Neuronal stem cell (in vitro differentiated cells): ENCODE measurements at regions not wholly inside any gene's neighbourhood (a gene's known extent, or its start where the extent isn't known, plus 50 kb on each side); places are given as distances from the start of the nearest gene placed in this dataset.
"Not testable (repeated sequence)": the region's sequence is repeated elsewhere in the genome, so short reads cannot be mapped to it uniquely, and the experiment has no call there.

Experiments
- DNase-seq: peaks from one replicate; pipeline ENCODE4 v3.0.0-alpha.2; 2013; ENCODE audit warnings: low spot score
- H2AFZ ChIP-seq: one replicate; pipeline ENCODE4 v1.6.1; 2013; ENCODE audit warnings: mild to moderate bottlenecking, low read length, inconsistent platforms
- H2AK5ac ChIP-seq: 2 replicates; pipeline ENCODE4 v1.6.1; 2013; ENCODE audit warnings: low read depth, mild to moderate bottlenecking, inconsistent platforms, low read length, moderate library complexity, mixed read lengths
- H2BK120ac ChIP-seq: 2 replicates; pipeline ENCODE4 v1.6.1; 2013; ENCODE audit warnings: low read depth, mild to moderate bottlenecking, inconsistent platforms, low read length, moderate library complexity, mixed read lengths
- H2BK12ac ChIP-seq: one replicate; pipeline ENCODE4 v1.6.1; 2013; ENCODE audit warnings: low read length, inconsistent platforms
- H2BK15ac ChIP-seq: 2 replicates; pipeline ENCODE4 v1.6.1; 2013; ENCODE audit warnings: mild to moderate bottlenecking, low read length, inconsistent platforms, mixed read lengths
- H2BK5ac ChIP-seq: one replicate; pipeline ENCODE4 v1.6.1; 2013; ENCODE audit warnings: inconsistent platforms, mild to moderate bottlenecking, low read length, moderate library complexity
- H3K14ac ChIP-seq: one replicate; pipeline ENCODE4 v1.6.1; 2013; ENCODE audit warnings: low read length, inconsistent platforms
- H3K18ac ChIP-seq: 2 replicates; pipeline ENCODE4 v1.6.1; 2013; ENCODE audit warnings: low read length, inconsistent platforms
- H3K23ac ChIP-seq: 2 replicates; pipeline ENCODE4 v1.6.1; 2013; ENCODE audit warnings: low read depth, mild to moderate bottlenecking, mixed read lengths, low read length, inconsistent platforms; ENCODE audit not compliant: poor library complexity
- H3K27ac ChIP-seq: replicated peaks from 3 replicates; pipeline ENCODE4 v1.5.1; 2013; ENCODE audit warnings: low read length, inconsistent platforms
- H3K27me3 ChIP-seq, 3 experiments: 2 replicates each; pipeline ENCODE4 v1.6.1; 2013; ENCODE audit warnings: low read length in 3 of 3, mild to moderate bottlenecking in 2 of 3, inconsistent platforms in 1 of 3, low read depth in 1 of 3, mixed read lengths in 1 of 3, moderate library complexity in 1 of 3; ENCODE audit not compliant: control insufficient read depth in 3 of 3, insufficient read depth in 3 of 3
- H3K36me3 ChIP-seq, 2 donors: replicated peaks in 1 of 2; 2 replicates each; pipeline ENCODE4 v1.6.1; 2013; ENCODE audit warnings: low read length in 2 of 2; ENCODE audit not compliant: control insufficient read depth in 2 of 2, insufficient read depth in 2 of 2
- H3K4ac ChIP-seq: 2 replicates; pipeline ENCODE4 v1.6.1; 2013; ENCODE audit warnings: inconsistent platforms, mild to moderate bottlenecking, low read length, moderate library complexity
- H3K4me1 ChIP-seq, 2 donors: 1 replicate in 1 of 2; 2 replicates in 1 of 2; pipeline ENCODE4 v1.6.1; 2013; ENCODE audit warnings: low read length in 2 of 2, low read depth in 1 of 2; ENCODE audit not compliant: control insufficient read depth in 2 of 2, insufficient read depth in 1 of 2
- H3K4me2 ChIP-seq: one replicate; pipeline ENCODE4 v1.6.1; 2013; ENCODE audit warnings: mild to moderate bottlenecking, low read length, inconsistent platforms; ENCODE audit not compliant: insufficient read depth, poor library complexity, severe bottlenecking
- H3K4me3 ChIP-seq, 2 donors: 2 replicates each; pipeline ENCODE4 v1.5.1; 2013; ENCODE audit warnings: low read length in 2 of 2, mild to moderate bottlenecking in 2 of 2, inconsistent platforms in 1 of 2, moderate library complexity in 1 of 2
- H3K79me1 ChIP-seq: one replicate; pipeline ENCODE4 v1.6.1; 2013; ENCODE audit warnings: low read depth, mild to moderate bottlenecking, inconsistent platforms, low read length, moderate library complexity
- H3K9ac ChIP-seq: one replicate; pipeline ENCODE4 v1.6.1; 2013; ENCODE audit warnings: mild to moderate bottlenecking, low read depth, low read length, inconsistent platforms; ENCODE audit not compliant: poor library complexity
- H3K9me3 ChIP-seq, 2 donors: replicated peaks in 1 of 2; 2 replicates each; pipeline versions ENCODE3 to v1.6.1; 2013; ENCODE audit warnings: low read length in 2 of 2, mild to moderate bottlenecking in 2 of 2, inconsistent platforms in 1 of 2, low read depth in 1 of 2, mixed read lengths in 1 of 2, moderate library complexity in 1 of 2; ENCODE audit not compliant: control insufficient read depth in 2 of 2, insufficient read depth in 1 of 2
- H4K8ac ChIP-seq: one replicate; pipeline ENCODE4 v1.6.1; 2013; ENCODE audit warnings: low read depth, mild to moderate bottlenecking, inconsistent platforms, low read length, moderate library complexity
- H4K91ac ChIP-seq: one replicate; pipeline ENCODE4 v1.6.1; 2013; ENCODE audit warnings: low read length, low read depth, mild to moderate bottlenecking, inconsistent platforms; ENCODE audit not compliant: poor library complexity
- WGBS, 2 donors: extraction: QIAGEN DNeasy Blood & Tissue Kit; methylation state at CpG; one replicate each; pipeline ENCODE4 v1.1.7; 2013; ENCODE audit warnings: missing lambda C conversion rate in 2 of 2, mixed read lengths in 1 of 2; ENCODE audit not compliant: insufficient read length in 2 of 2, insufficient replicate concordance in 1 of 2; ENCODE audit errors: extremely low coverage in 2 of 2; 5-methylcytosine and 5-hydroxymethylcytosine counted together

DNA sequence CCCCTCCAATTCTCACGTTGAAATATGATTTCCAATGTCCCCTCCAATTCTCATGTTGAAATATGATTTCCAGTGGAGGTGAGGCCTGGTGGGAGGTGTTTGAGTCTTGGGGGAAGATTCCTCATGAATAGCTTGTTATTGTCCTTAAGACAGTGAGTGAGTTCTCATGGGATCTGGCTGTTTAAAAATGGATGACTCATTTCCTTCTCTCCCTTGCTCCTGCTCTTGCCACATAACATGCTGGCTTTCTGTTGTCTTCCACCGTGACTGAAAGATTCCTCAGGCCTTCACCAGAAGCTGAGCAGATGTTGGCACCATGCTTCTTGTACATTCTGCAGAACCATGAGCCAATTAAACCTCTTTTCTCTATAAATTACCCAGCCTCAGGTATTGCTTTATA, 346.8 kb upstream of the TECRL start:
- Histone ChIP-seq H2BK120ac (no peak overlapping the region), H2AFZ (no peak overlapping the region), H3K4me1 (no peaks in the 10 kb centered on the region), H3K36me3 (no peaks in the 10 kb centered on the region), H3K4me3 (no peak overlapping the region), H3K4me2 (no peak overlapping the region), H2AK5ac (no peak overlapping the region), H3K27ac (no peak overlapping the region), H3K14ac (no peak overlapping the region), H3K9me3 (peaks cover 5 to 9% of the 10 kb centered on the region in 2 donors), H2BK15ac (no peak overlapping the region), H3K18ac (no peak overlapping the region), H3K4ac (no peak overlapping the region), H4K91ac (no peak overlapping the region), H3K79me1 (no peaks in the 10 kb centered on the region), H3K9ac (no peak overlapping the region), H3K27me3 (no peaks in the 10 kb centered on the region), H4K8ac (no peak overlapping the region), H2BK5ac (no peak overlapping the region), H3K23ac (no peak overlapping the region), H2BK12ac (no peak overlapping the region)
- WGBS, 2 donors = no CpG with 5 or more reads among the region's 2 CpGs
- DNase-seq = no peak

DNA sequence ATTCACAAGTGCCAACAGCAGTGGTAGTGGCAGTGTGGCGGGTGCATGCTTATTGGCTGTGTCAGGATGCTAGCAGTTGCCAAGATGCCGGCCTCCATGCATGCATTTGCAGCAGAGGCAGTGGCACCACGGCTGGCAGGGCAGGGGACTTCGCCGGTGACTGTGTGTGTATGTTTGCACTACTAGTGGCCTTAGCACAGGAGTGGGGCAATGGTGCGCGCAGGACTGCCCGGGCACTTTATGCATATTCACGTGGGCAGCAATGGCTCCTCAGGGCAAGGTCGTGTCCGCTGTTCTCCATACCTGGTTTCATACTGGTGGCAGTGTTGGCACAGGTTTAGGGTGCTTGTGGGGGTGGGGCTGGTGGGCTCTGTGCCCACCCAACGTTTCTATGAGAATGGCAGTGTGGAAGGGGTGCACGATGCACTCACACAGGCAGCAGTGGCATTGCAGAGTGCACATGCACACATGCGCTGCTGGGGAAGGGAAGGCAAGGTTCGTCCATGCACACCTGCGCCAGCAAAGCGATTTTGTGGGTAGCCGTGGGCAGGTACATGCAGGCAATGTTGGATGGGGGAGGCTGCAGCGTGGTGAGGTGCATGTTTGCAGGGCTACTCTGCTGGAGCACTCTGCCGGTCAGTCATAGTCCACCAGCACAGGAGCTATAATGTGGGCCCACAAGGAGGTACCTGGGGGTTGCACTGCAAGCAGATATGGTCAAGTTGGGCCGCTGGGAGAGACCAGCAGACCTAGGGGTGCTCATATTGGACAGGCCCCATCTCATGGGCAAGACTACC, 338.9 kb upstream of the TECRL start:
- no peak overlapping the region for H3K9ac ChIP-seq
- H3K27ac ChIP-seq = no peak overlapping the region
- peak overlapping the region; percentile 71 for H3K14ac ChIP-seq
- H3K4me3 ChIP-seq = peak overlapping the region in 1 of 2 donors; percentile 34
- H3K23ac ChIP-seq = peak overlapping the region; percentile 34
- H3K4me2 ChIP-seq = no peak overlapping the region
- peak overlapping the region; percentile 19 for H2AK5ac ChIP-seq
- H2AFZ ChIP-seq = no peak overlapping the region
- no peak overlapping the region for H2BK120ac ChIP-seq
- peak overlapping the region; percentile 24 for H2BK12ac ChIP-seq
- no peak overlapping the region for H4K91ac ChIP-seq
- DNase-seq = no peak
- H3K27me3 ChIP-seq = no peaks in the 10 kb centered on the region
- H3K18ac ChIP-seq = peak overlapping the region; percentile 59
- H4K8ac ChIP-seq = no peak overlapping the region
- no CpG with 5 or more reads among the region's 21 CpGs for WGBS, 2 donors
- no peak overlapping the region for H2BK15ac ChIP-seq
- H3K4me1 ChIP-seq = no peaks in the 10 kb centered on the region
- no peak overlapping the region for H3K4ac ChIP-seq
- H3K79me1 ChIP-seq = no peaks in the 10 kb centered on the region
- no peaks in the 10 kb centered on the region for H3K36me3 ChIP-seq
- peaks cover 0 to 1% of the 10 kb centered on the region in 2 donors for H3K9me3 ChIP-seq
- H2BK5ac ChIP-seq = no peak overlapping the region

DNA sequence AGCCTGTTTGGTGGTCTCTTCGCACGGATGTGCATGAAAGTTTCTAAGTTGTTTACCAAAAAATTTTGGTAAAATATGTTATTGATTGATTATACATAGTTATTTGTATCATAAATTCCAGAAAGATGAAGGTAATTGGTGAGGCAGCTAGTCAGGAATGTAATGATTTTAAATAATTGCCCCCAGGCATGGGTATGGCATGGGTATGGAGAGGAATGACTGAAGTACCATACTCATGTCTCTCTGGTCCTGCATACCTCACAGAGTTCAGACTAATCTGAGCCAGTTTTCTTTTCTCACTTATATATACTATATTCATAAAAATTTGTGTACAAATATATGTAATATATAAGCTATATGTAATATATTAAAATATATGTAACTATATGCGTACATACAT, 329.0 kb upstream of the TECRL start:
- Histone ChIP-seq H3K18ac (no peak overlapping the region), H3K79me1 (no peaks in the 10 kb centered on the region), H3K9me3 (no peaks in the 10 kb centered on the region), H3K4me2 (no peak overlapping the region), H3K27ac (no peak overlapping the region), H3K4me3 (no peak overlapping the region), H4K91ac (no peak overlapping the region), H3K36me3 (no peaks in the 10 kb centered on the region), H2BK15ac (no peak overlapping the region), H2BK12ac (no peak overlapping the region), H4K8ac (no peak overlapping the region), H3K27me3 (no peaks in the 10 kb centered on the region), H3K14ac (no peak overlapping the region), H3K9ac (no peak overlapping the region), H2BK120ac (no peak overlapping the region), H3K23ac (no peak overlapping the region), H3K4me1 (no peaks in the 10 kb centered on the region), H2AFZ (no peak overlapping the region), H2AK5ac (no peak overlapping the region), H2BK5ac (no peak overlapping the region), H3K4ac (no peak overlapping the region)
- WGBS, 2 donors = no CpG with 5 or more reads among the region's 3 CpGs
- no peak for DNase-seq

DNA sequence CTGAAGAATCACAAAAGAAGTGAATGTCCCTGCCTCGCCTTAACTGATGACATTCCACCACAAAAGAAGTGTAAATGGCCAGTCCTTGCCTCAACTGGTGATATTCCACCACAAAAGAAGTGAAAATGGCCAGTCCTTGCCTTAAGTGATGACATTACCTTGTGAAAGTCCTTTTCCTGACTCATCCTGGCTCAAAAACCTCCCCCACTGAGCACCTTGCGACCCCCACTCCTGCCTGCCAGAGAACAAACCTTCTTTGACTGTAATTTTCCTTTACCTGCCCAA, 328.5 kb upstream of the TECRL start:
- not testable (repeated sequence) for H3K36me3 ChIP-seq, H3K4ac ChIP-seq, H2BK120ac ChIP-seq, H3K9me3 ChIP-seq, H2AK5ac ChIP-seq, H4K8ac ChIP-seq, H2BK12ac ChIP-seq, H3K4me1 ChIP-seq, H3K18ac ChIP-seq, H3K4me2 ChIP-seq, H3K14ac ChIP-seq, H2BK5ac ChIP-seq, H3K23ac ChIP-seq, H4K91ac ChIP-seq, DNase-seq, H3K27me3 ChIP-seq, H3K4me3 ChIP-seq, H3K79me1 ChIP-seq, H2BK15ac ChIP-seq, H3K27ac ChIP-seq, H3K9ac ChIP-seq, H2AFZ ChIP-seq
- WGBS, 2 donors = no CpG with 5 or more reads among the region's 2 CpGs
